HFFc6 (cell line): ENCODE measurements at regions not wholly inside any gene's neighbourhood (a gene's known extent, or its start where the extent isn't known, plus 50 kb on each side); places are given as distances from the start of the nearest gene placed in this dataset.

Experiments used
- DNase-seq: peaks from one replicate; pipeline ENCODE4 v3.0.0-alpha.2; 2018
- H3K27ac Mint-ChIP-seq: 2 replicates; pipeline ENCODE4 v1.8.0; 2020; ENCODE audit warnings: mild to moderate bottlenecking, mixed read lengths
- H3K27me3 Mint-ChIP-seq: 2 replicates; pipeline ENCODE4 v1.8.0; 2021; ENCODE audit warnings: mild to moderate bottlenecking, moderate library complexity, mixed read lengths; ENCODE audit not compliant: insufficient read depth
- H3K36me3 Mint-ChIP-seq: 2 replicates; pipeline ENCODE4 v1.8.0; 2021; ENCODE audit warnings: low read depth, mixed read lengths
- H3K4me1 Mint-ChIP-seq: 2 replicates; pipeline ENCODE4 v1.8.0; 2020; ENCODE audit warnings: low read depth, mixed read lengths
- H3K4me3 Mint-ChIP-seq: 2 replicates; pipeline ENCODE4 v1.8.0; 2020; ENCODE audit warnings: mild to moderate bottlenecking, moderate library complexity, mixed read lengths
- H3K9me3 Mint-ChIP-seq: 2 replicates; pipeline ENCODE4 v1.8.0; 2020; ENCODE audit warnings: mild to moderate bottlenecking, mixed read lengths
- TF ChIP-seq, protein P1 (sequence below): fragments of 200-600 bp; sonication (generic); IDR thresholded peaks from 2 replicates; pipeline ENCODE4 v1.5.0; 2021; ENCODE audit warnings: antibody characterized with exemption, mild to moderate bottlenecking

DNA sequence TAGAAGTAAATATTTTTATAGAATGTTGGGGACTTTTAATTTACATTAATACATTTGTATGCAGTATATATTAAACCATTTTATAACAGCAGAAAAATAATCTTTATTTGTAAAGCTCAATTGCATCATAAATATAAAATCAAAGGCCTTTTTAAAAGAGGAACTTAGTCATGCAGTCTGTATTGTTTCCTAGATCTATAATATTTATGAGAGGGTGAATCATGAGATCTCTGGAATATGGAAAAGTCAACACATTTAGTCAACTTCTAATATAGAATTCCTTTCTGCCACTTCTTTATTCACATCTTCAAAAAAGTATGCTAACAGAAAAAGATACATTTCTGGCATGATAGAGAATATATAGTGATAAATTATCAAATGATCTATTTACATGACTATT is 410.3 kb upstream of the ZNF385D start:
- H3K4me3 Mint-ChIP-seq: no peak overlapping the region
- H3K36me3 Mint-ChIP-seq: no peaks in the 10 kb centered on the region
- no peaks in the 10 kb centered on the region for H3K4me1 Mint-ChIP-seq

DNA sequence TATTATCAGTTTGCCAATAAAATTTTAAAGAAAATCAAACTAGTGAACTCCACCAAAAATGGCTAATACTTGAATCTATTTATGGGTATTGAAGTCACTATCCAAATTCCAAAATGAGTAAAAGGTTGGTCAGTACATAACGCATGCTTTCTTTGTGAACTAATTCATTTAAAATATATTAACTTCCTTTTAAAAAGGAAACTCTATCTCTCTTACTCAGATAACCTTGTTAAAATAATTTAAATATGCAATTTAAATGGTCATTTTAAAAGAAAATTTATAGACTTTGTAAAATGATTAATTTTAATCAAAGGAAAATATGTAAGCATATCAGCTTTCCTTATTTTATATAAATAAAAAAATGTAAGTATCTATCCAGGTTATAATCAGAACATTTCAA is 419.4 kb upstream of the ZNF385D start:
- DNase-seq: no peak
- H3K4me3 Mint-ChIP-seq: no peak overlapping the region
- peaks cover 4% of the 10 kb centered on the region; the same call in 1 of the 2 replicates for H3K36me3 Mint-ChIP-seq
- H3K27ac Mint-ChIP-seq: no peak overlapping the region
- TF ChIP-seq, protein P1, sequence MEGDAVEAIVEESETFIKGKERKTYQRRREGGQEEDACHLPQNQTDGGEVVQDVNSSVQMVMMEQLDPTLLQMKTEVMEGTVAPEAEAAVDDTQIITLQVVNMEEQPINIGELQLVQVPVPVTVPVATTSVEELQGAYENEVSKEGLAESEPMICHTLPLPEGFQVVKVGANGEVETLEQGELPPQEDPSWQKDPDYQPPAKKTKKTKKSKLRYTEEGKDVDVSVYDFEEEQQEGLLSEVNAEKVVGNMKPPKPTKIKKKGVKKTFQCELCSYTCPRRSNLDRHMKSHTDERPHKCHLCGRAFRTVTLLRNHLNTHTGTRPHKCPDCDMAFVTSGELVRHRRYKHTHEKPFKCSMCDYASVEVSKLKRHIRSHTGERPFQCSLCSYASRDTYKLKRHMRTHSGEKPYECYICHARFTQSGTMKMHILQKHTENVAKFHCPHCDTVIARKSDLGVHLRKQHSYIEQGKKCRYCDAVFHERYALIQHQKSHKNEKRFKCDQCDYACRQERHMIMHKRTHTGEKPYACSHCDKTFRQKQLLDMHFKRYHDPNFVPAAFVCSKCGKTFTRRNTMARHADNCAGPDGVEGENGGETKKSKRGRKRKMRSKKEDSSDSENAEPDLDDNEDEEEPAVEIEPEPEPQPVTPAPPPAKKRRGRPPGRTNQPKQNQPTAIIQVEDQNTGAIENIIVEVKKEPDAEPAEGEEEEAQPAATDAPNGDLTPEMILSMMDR: no peak
- H3K9me3 Mint-ChIP-seq: peaks cover 24% of the 10 kb centered on the region
- no peaks in the 10 kb centered on the region for H3K27me3 Mint-ChIP-seq
- no peaks in the 10 kb centered on the region for H3K4me1 Mint-ChIP-seq

More for the DNA sequence above, 410.3 kb upstream of the ZNF385D start:
- no peak for DNase-seq
- no peaks in the 10 kb centered on the region; the same call in 1 of the 2 replicates for H3K27me3 Mint-ChIP-seq
- no peak overlapping the region for H3K27ac Mint-ChIP-seq
- TF ChIP-seq, protein P1: no peak
- peaks cover 29% of the 10 kb centered on the region for H3K9me3 Mint-ChIP-seq

DNA sequence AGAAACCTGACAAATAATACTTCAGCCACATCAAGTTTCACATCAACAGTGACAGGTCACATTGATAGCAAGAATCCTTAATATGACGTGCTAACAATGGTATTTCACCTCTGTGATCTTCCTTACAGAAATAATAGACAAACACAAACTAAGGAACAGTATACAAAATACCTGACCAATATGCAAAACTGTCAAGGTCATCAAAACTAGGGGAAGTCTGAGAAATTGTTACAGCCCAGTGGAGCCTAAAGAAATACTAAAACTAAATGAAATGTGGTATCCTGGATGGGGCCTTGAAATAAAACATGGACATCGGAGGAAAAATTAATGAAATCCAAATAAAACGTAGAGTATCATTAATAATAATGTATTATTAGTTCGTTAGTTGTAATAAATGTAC is 422.0 kb upstream of the ZNF385D start:
- Mint-ChIP-seq H3K27ac (no peak overlapping the region), H3K4me1 (no peaks in the 10 kb centered on the region), H3K4me3 (no peak overlapping the region), H3K9me3 (peaks cover 11% of the 10 kb centered on the region), H3K36me3 (no peaks in the 10 kb centered on the region), H3K27me3 (no peaks in the 10 kb centered on the region)
- no peak for DNase-seq
- TF ChIP-seq, protein P1: no peak

DNA sequence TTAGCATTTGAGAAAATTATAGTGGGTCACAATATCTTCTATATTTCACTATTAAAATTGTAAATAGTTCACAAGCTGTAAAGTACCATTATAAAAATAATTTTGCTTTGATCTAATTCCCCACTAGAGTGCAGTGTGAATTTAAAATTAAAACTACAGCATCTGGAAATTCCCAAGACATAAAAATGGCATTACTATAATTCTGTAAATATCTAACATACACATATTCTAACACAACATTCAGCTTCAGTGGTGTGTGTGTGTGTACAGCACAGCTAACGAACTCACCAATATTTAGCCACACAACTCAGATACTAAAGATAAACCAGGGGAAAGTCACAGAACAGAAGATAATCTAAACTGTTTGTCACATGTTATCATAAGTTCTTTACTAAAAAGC is 424.9 kb upstream of the ZNF385D start:
- Mint-ChIP-seq H3K4me3 (no peak overlapping the region), H3K27me3 (no peaks in the 10 kb centered on the region), H3K9me3 (peaks cover 14% of the 10 kb centered on the region), H3K36me3 (no peaks in the 10 kb centered on the region), H3K27ac (no peak overlapping the region), H3K4me1 (no peaks in the 10 kb centered on the region)
- TF ChIP-seq, protein P1: 0 out of 2 replicates have a peak, but pooled peaks have one; percentile 16
- DNase-seq: no peak

DNA sequence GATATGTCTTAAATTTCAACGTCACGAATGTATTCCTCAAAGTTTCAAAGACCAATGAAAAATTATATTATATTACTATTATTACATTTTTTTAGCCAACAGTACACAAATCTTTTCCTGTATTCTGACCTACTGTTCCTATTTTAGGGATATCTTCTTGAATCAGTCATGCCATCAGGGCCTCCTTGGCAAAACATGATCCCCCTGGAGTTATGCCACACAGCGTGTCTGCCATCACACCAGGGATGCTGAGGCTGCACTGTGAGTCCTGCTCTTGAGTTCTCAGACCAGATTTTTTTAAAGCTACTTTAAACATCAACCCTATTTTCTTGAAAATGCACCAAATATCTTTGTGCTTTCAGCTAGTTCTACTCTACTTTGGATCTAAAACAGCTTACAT is 425.9 kb upstream of the ZNF385D start:
- Mint-ChIP-seq H3K36me3 (no peaks in the 10 kb centered on the region), H3K4me1 (no peaks in the 10 kb centered on the region), H3K4me3 (no peak overlapping the region), H3K9me3 (peaks cover 9% of the 10 kb centered on the region), H3K27ac (no peak overlapping the region), H3K27me3 (no peaks in the 10 kb centered on the region)
- no peak for DNase-seq
- TF ChIP-seq, protein P1: no peak

DNA sequence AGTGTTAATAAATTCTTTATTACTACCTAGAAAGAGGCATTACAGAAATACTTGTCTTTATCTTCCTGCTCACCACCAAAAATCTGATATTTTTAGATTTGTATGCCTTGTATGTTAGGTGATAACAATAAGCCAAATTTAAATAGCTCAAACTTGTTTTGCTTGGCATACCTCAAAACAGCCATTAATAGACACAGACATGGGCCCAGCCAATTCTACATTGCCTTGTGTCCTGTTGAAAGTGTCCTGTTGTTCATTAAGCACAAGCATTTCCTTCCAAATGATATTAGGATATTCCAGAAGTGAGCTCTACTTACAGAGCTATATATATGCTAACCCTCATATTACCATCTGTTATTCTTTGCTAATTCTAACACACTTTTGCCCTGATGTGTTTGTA is 438.6 kb upstream of the ZNF385D start:
- H3K27ac Mint-ChIP-seq: no peak overlapping the region
- H3K4me3 Mint-ChIP-seq: no peak overlapping the region
- no peaks in the 10 kb centered on the region for H3K4me1 Mint-ChIP-seq

More for the DNA sequence above, 438.6 kb upstream of the ZNF385D start:
- TF ChIP-seq, protein P1: no peak
- Mint-ChIP-seq H3K36me3 (no peaks in the 10 kb centered on the region), H3K9me3 (peaks cover 8% of the 10 kb centered on the region), H3K27me3 (peaks cover 1% of the 10 kb centered on the region; the same call in 1 of the 2 replicates)
- DNase-seq: no peak
